WTC11 (cell line): ENCODE measurements at regions not wholly inside any gene's neighbourhood (a gene's known extent, or its start where the extent isn't known, plus 50 kb on each side); places are given as distances from the start of the nearest gene placed in this dataset.

Experiments used
- ATAC-seq: fragments of 200-7000 bp; cut with Tn5 transposase; 2 replicates; pipeline ENCODE4 v1.10.0; 2021; ENCODE audit warnings: mild to moderate bottlenecking, moderate library complexity
- CTCF ChIA-PET: fragments of 300-600 bp; sonication (Branson Sonifier 250); formaldehyde crosslinking; loops from one replicate; lab custom pipeline; 2021; ENCODE audit warnings: antibody characterized with exemption; lab: Charles Lee
- POLR2A ChIA-PET: fragments of 350-600 bp; sonication (Branson Sonifier 250); formaldehyde crosslinking; loops from one replicate; lab custom pipeline; 2021; ENCODE audit warnings: antibody characterized with exemption; lab: Charles Lee
- DNase-seq: peaks from one replicate; pipeline ENCODE4 v3.0.0; 2021; ENCODE audit warnings: low spot score
- H3K27ac Mint-ChIP-seq: 2 replicates; pipeline ENCODE4 v1.8.0; 2021; ENCODE audit warnings: mixed read lengths
- H3K27me3 Mint-ChIP-seq: 2 replicates; pipeline ENCODE4 v1.8.0; 2021; ENCODE audit warnings: low read depth, mild to moderate bottlenecking, moderate library complexity, mixed read lengths
- H3K36me3 Mint-ChIP-seq: 2 replicates; pipeline ENCODE4 v1.8.0; 2021; ENCODE audit warnings: mixed read lengths
- H3K4me1 Mint-ChIP-seq: 2 replicates; pipeline ENCODE4 v1.8.0; 2022; ENCODE audit warnings: mixed read lengths
- H3K4me3 Mint-ChIP-seq: 2 replicates; pipeline ENCODE4 v1.8.0; 2021; ENCODE audit warnings: mild to moderate bottlenecking, moderate library complexity, mixed read lengths
- H3K9me3 Mint-ChIP-seq: 2 replicates; pipeline ENCODE4 v1.8.0; 2021; ENCODE audit warnings: mixed read lengths
- CBFB ChIP-seq: sonication (generic); formaldehyde crosslinking; IDR thresholded peaks from 2 replicates; pipeline ENCODE4 v1.8.1; 2022; ENCODE audit warnings: mild to moderate bottlenecking, low read depth, missing genetic modification reagents
- CREM ChIP-seq: sonication (generic); formaldehyde crosslinking; IDR thresholded peaks from 2 replicates; pipeline ENCODE4 v1.8.1; 2022; ENCODE audit warnings: mild to moderate bottlenecking, missing genetic modification reagents, moderate library complexity
- ETV6 ChIP-seq: sonication (generic); formaldehyde crosslinking; IDR thresholded peaks from 2 replicates; pipeline ENCODE4 v1.8.1; 2022; ENCODE audit warnings: mild to moderate bottlenecking, missing genetic modification reagents
- FOXK1 ChIP-seq: sonication (generic); formaldehyde crosslinking; IDR thresholded peaks from 2 replicates; pipeline ENCODE4 v1.8.0; 2022; ENCODE audit warnings: mild to moderate bottlenecking, moderate library complexity, missing genetic modification reagents
- GABPB1 ChIP-seq: sonication (generic); formaldehyde crosslinking; IDR thresholded peaks from 2 replicates; pipeline ENCODE4 v1.8.1; 2023; ENCODE audit warnings: mild to moderate bottlenecking, missing genetic modification reagents
- HMGXB4 ChIP-seq: sonication (generic); formaldehyde crosslinking; IDR thresholded peaks from 2 replicates; pipeline ENCODE4 v1.8.1; 2023; ENCODE audit warnings: mild to moderate bottlenecking, moderate library complexity, missing genetic modification reagents
- IRF2 ChIP-seq: sonication (generic); formaldehyde crosslinking; IDR thresholded peaks from 2 replicates; pipeline ENCODE4 v1.8.0; 2022; ENCODE audit warnings: low read depth, missing genetic modification reagents, borderline replicate concordance
- JUN ChIP-seq: sonication (generic); formaldehyde crosslinking; IDR thresholded peaks from 2 replicates; pipeline ENCODE4 v1.8.0; 2023; ENCODE audit warnings: mild to moderate bottlenecking, missing genetic modification reagents
- MAX ChIP-seq: sonication (generic); formaldehyde crosslinking; IDR thresholded peaks from 2 replicates; pipeline ENCODE4 v1.8.0; 2022; ENCODE audit warnings: mild to moderate bottlenecking, missing genetic modification reagents
- NFE2L1 ChIP-seq: sonication (generic); formaldehyde crosslinking; IDR thresholded peaks from 2 replicates; pipeline ENCODE4 v1.8.1; 2023; ENCODE audit warnings: missing genetic modification reagents
- NFYB ChIP-seq: sonication (generic); formaldehyde crosslinking; conservative IDR thresholded peaks from 2 replicates; pipeline ENCODE4 v1.8.0; 2022; ENCODE audit warnings: low read depth, missing genetic modification reagents
- NR2C2 ChIP-seq: sonication (generic); formaldehyde crosslinking; IDR thresholded peaks from 2 replicates; pipeline ENCODE4 v1.8.0; 2022; ENCODE audit warnings: mild to moderate bottlenecking, missing genetic modification reagents
- PREB ChIP-seq: sonication (generic); formaldehyde crosslinking; IDR thresholded peaks from 2 replicates; pipeline ENCODE4 v1.8.1; 2022; ENCODE audit warnings: mild to moderate bottlenecking, missing genetic modification reagents, moderate library complexity, borderline replicate concordance
- SOX15 ChIP-seq: fragments of 250-450 bp; sonication (Bioruptor Pico); IDR thresholded peaks from 2 replicates; pipeline ENCODE4 v1.9.0; 2021; ENCODE audit warnings: mild to moderate bottlenecking
- SP1 ChIP-seq: sonication (generic); formaldehyde crosslinking; conservative IDR thresholded peaks from 2 replicates; pipeline ENCODE4 v1.8.1; 2022; ENCODE audit warnings: missing genetic modification reagents
- STAT6 ChIP-seq: sonication (generic); formaldehyde crosslinking; conservative IDR thresholded peaks from 2 replicates; pipeline ENCODE4 v1.8.1; 2023; ENCODE audit warnings: mild to moderate bottlenecking, low read depth, missing genetic modification reagents, moderate library complexity
- TP53 ChIP-seq: sonication (generic); formaldehyde crosslinking; IDR thresholded peaks from 2 replicates; pipeline ENCODE4 v1.8.1; 2023; ENCODE audit warnings: mild to moderate bottlenecking, missing genetic modification reagents
- ZBTB21 ChIP-seq: sonication (generic); formaldehyde crosslinking; IDR thresholded peaks from 2 replicates; pipeline ENCODE4 v1.8.1; 2023; ENCODE audit warnings: mild to moderate bottlenecking, missing genetic modification reagents, borderline replicate concordance
- ZBTB43 ChIP-seq: sonication (generic); formaldehyde crosslinking; IDR thresholded peaks from 2 replicates; pipeline ENCODE4 v1.8.1; 2023; ENCODE audit warnings: mild to moderate bottlenecking, missing genetic modification reagents
- ZNF219 ChIP-seq: sonication (generic); formaldehyde crosslinking; IDR thresholded peaks from 2 replicates; pipeline ENCODE4 v1.8.0; 2023; ENCODE audit warnings: missing genetic modification reagents, mild to moderate bottlenecking, borderline replicate concordance
- ZNF232 ChIP-seq: sonication (generic); formaldehyde crosslinking; IDR thresholded peaks from 2 replicates; pipeline ENCODE4 v1.8.0; 2022; ENCODE audit warnings: mild to moderate bottlenecking, missing genetic modification reagents
- ZNF263 ChIP-seq: sonication (generic); formaldehyde crosslinking; IDR thresholded peaks from 2 replicates; pipeline ENCODE4 v1.8.1; 2022; ENCODE audit warnings: low read depth, mild to moderate bottlenecking, moderate library complexity, missing genetic modification reagents
- ZNF396 ChIP-seq: fragments of 250-450 bp; sonication (Bioruptor Pico); IDR thresholded peaks from 2 replicates; pipeline ENCODE4 v1.8.0; 2021; ENCODE audit warnings: mild to moderate bottlenecking, moderate library complexity, borderline replicate concordance
- ZNF416 ChIP-seq: fragments of 250-450 bp; sonication (Bioruptor Pico); IDR thresholded peaks from 2 replicates; pipeline ENCODE4 v1.9.0; 2021; ENCODE audit warnings: mild to moderate bottlenecking, inconsistent platforms
- ZNF671 ChIP-seq: fragments of 250-450 bp; sonication (Bioruptor Pico); IDR thresholded peaks from 2 replicates; pipeline ENCODE4 v1.8.0; 2021; ENCODE audit warnings: mild to moderate bottlenecking
- TF ChIP-seq, protein P1 (sequence below): sonication (generic); formaldehyde crosslinking; IDR thresholded peaks from 2 replicates; pipeline ENCODE4 v1.8.1; 2022; ENCODE audit warnings: mild to moderate bottlenecking, moderate library complexity, missing genetic modification reagents
- TF ChIP-seq, protein P2 (sequence below): fragments of 250-450 bp; sonication (Bioruptor Pico); IDR thresholded peaks from 2 replicates; pipeline ENCODE4 v1.9.0; 2021; ENCODE audit warnings: mild to moderate bottlenecking

GRCh38 chr10:129224065-129224464 is 243.0 kb upstream of the MGMT start (continued):
- TF ChIP-seq, protein P1, sequence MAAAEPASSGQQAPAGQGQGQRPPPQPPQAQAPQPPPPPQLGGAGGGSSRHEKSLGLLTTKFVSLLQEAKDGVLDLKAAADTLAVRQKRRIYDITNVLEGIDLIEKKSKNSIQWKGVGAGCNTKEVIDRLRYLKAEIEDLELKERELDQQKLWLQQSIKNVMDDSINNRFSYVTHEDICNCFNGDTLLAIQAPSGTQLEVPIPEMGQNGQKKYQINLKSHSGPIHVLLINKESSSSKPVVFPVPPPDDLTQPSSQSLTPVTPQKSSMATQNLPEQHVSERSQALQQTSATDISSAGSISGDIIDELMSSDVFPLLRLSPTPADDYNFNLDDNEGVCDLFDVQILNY (CRISPR knock-in tag): no peak
- TF ChIP-seq STAT6 (CRISPR knock-in tag) (no peak), HMGXB4 (no peak), NR2C2 (no peak), TP53 (CRISPR knock-in tag) (no peak), FOXK1 (CRISPR knock-in tag) (no peak), GABPB1 (CRISPR knock-in tag) (no peak), ZNF232 (CRISPR knock-in tag) (no peak)

GRCh38 chr10:129231821-129232220 is 235.2 kb upstream of the MGMT start:
- Mint-ChIP-seq H3K36me3 (no peaks in the 10 kb centered on the region), H3K27ac (no peak overlapping the region), H3K9me3 (no peaks in the 10 kb centered on the region; the same call in 1 of the 2 replicates), H3K4me1 (peaks cover 12% of the 10 kb centered on the region), H3K27me3 (no peaks in the 10 kb centered on the region)
- DNase-seq: no peak
- POLR2A ChIA-PET: no interaction called here
- CTCF ChIA-PET: interaction anchor here (1.6 kb wide), 1 partner anchor 100 kb away, joined by 3 read pairs; no protein-coding TSS in a partner anchor
- no peak for ATAC-seq
- TF ChIP-seq CREM (CRISPR knock-in tag) (no peak), SOX15 (CRISPR knock-in tag) (no peak), MAX (no peak), ZNF416 (no peak), NFYB (CRISPR knock-in tag) (no peak), ZBTB21 (CRISPR knock-in tag) (no peak), NFE2L1 (CRISPR knock-in tag) (no peak), ZBTB43 (CRISPR knock-in tag) (no peak), SP1 (CRISPR knock-in tag) (no peak), ETV6 (no peak), ZNF263 (CRISPR knock-in tag) (no peak), CBFB (CRISPR knock-in tag) (no peak), PREB (CRISPR knock-in tag) (no peak), ZNF396 (CRISPR knock-in tag) (no peak), IRF2 (no peak), ZNF219 (CRISPR knock-in tag) (no peak), ZNF671 (CRISPR knock-in tag) (no peak), JUN (no peak)
- TF ChIP-seq, protein P2, sequence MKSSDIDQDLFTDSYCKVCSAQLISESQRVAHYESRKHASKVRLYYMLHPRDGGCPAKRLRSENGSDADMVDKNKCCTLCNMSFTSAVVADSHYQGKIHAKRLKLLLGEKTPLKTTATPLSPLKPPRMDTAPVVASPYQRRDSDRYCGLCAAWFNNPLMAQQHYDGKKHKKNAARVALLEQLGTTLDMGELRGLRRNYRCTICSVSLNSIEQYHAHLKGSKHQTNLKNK (CRISPR knock-in tag): no peak
- TF ChIP-seq, protein P1 (CRISPR knock-in tag): no peak
- TF ChIP-seq, all 79 proteins: peak for 0
- H3K4me3 Mint-ChIP-seq: no peak overlapping the region
